RWPE2 (cell line): ENCODE measurements at regions not wholly inside any gene's neighbourhood (a gene's known extent, or its start where the extent isn't known, plus 50 kb on each side); places are given as distances from the start of the nearest gene placed in this dataset.

Experiments used
- ATAC-seq: fragments of 200-7000 bp; cut with Tn5 transposase; 3 replicates; pipeline ENCODE4 v1.9.1; 2021; ENCODE audit warnings: low read depth
- DNase-seq: peaks from one replicate; pipeline ENCODE4 v3.0.0-alpha.2; 2020; ENCODE audit warnings: low spot score
- H3K27ac ChIP-seq: fragments of 450-650 bp; 2 replicates; pipeline ENCODE4 v1.5.1; 2017; ENCODE audit warnings: mild to moderate bottlenecking; ENCODE audit not compliant: poor library complexity, severe bottlenecking
- H3K27me3 ChIP-seq: fragments of 250-450 bp; sonication (Bioruptor Pico); 2 replicates; pipeline ENCODE4 v1.5.1; 2021; ENCODE audit warnings: mild to moderate bottlenecking, moderate library complexity; ENCODE audit not compliant: insufficient read depth, poor library complexity, severe bottlenecking
- H3K36me3 ChIP-seq: fragments of 250-450 bp; sonication (Bioruptor Pico); 2 replicates; pipeline ENCODE4 v1.5.1; 2020; ENCODE audit warnings: low read depth, mild to moderate bottlenecking, moderate library complexity
- H3K4me1 ChIP-seq: fragments of 250-450 bp; sonication (Bioruptor Pico); 2 replicates; pipeline ENCODE4 v1.5.1; 2021; ENCODE audit warnings: mild to moderate bottlenecking, moderate library complexity; ENCODE audit not compliant: insufficient read depth, poor library complexity, severe bottlenecking
- H3K4me3 ChIP-seq: fragments of 250-450 bp; sonication (Bioruptor Pico); 2 replicates; pipeline ENCODE4 v1.5.1; 2021; ENCODE audit warnings: mild to moderate bottlenecking, moderate library complexity; ENCODE audit not compliant: severe bottlenecking
- H3K9me3 ChIP-seq: fragments of 250-450 bp; sonication (Bioruptor Pico); 2 replicates; pipeline ENCODE4 v1.5.1; 2021; ENCODE audit warnings: mild to moderate bottlenecking, moderate library complexity; ENCODE audit not compliant: severe bottlenecking
- TF ChIP-seq, protein P1 (sequence below): fragments of 450-650 bp; IDR thresholded peaks from one replicate; pipeline ENCODE4 v1.5.1; 2017; ENCODE audit warnings: mild to moderate bottlenecking, moderate library complexity; ENCODE audit not compliant: poor library complexity, severe bottlenecking

DNA sequence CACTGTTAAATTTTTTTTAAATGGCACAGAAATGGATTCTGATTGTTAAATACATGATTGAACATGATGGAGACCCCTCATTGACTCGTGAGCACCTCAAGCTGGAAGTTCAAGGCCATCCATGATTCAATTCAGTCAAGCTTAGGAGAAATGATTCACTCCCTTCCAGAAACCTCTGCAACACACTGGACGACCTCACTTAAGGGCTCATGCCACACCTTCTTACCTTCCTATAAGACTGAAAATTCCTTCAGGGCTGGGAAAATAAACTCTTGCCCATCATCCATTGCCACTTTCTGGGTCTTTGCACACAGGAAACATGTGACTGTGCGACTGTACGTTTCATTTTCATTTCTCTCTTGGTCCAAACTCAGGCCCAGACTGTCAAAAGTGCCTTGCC lies 196.4 kb downstream of the TBXT start:
- H3K36me3 ChIP-seq: no peaks in the 10 kb centered on the region
- ATAC-seq: no peak
- no peak overlapping the region for H3K27ac ChIP-seq
- H3K9me3 ChIP-seq: no peaks in the 10 kb centered on the region
- no peak overlapping the region for H3K4me3 ChIP-seq
- TF ChIP-seq, protein P1, sequence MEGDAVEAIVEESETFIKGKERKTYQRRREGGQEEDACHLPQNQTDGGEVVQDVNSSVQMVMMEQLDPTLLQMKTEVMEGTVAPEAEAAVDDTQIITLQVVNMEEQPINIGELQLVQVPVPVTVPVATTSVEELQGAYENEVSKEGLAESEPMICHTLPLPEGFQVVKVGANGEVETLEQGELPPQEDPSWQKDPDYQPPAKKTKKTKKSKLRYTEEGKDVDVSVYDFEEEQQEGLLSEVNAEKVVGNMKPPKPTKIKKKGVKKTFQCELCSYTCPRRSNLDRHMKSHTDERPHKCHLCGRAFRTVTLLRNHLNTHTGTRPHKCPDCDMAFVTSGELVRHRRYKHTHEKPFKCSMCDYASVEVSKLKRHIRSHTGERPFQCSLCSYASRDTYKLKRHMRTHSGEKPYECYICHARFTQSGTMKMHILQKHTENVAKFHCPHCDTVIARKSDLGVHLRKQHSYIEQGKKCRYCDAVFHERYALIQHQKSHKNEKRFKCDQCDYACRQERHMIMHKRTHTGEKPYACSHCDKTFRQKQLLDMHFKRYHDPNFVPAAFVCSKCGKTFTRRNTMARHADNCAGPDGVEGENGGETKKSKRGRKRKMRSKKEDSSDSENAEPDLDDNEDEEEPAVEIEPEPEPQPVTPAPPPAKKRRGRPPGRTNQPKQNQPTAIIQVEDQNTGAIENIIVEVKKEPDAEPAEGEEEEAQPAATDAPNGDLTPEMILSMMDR: no peak
- H3K27me3 ChIP-seq: no peaks in the 10 kb centered on the region
- no peak for DNase-seq
- H3K4me1 ChIP-seq: no peaks in the 10 kb centered on the region

DNA sequence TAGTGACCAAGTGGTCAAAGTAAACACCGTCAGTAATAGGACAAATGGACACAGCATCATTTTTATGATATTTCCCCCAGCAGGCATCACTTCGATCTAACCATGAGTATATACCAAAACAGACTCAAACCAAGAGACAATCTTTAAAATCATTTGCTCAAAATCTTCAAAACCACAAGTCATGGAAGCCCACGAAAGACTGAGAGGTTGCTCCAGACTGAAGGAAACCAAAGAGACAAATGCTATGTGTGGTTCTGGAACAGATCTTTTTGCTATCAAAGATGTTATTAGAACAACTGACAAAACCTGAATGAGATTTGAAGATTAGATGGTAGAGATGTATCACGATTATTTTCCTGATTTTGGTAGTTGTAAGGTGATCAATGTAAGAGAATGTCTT lies 197.7 kb downstream of the TBXT start:
- no peak for ATAC-seq
- Histone ChIP-seq H3K27ac (no peak overlapping the region), H3K9me3 (no peaks in the 10 kb centered on the region), H3K27me3 (no peaks in the 10 kb centered on the region), H3K4me1 (no peaks in the 10 kb centered on the region), H3K4me3 (no peak overlapping the region), H3K36me3 (no peaks in the 10 kb centered on the region)
- no peak for DNase-seq
- TF ChIP-seq, protein P1: no peak

DNA sequence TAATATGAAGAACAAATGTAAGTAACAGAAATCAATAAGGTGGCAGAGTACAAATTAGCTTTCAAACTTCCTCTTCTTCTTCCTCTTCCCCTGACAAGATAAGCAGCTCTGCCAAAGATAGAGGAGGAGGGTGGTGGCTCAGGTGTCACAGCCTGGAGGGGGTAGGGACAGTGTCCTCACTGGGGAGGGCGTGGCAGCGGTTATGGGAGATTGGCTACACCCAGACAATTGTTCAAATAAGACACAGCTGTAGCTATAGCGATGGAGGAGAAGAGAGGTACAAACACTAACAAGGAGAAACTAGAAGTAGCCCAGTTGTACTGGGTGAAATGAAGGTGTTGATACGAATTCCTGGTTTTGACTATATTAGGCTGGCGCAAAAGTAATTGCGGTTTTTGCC lies 198.5 kb downstream of the TBXT start:
- Histone ChIP-seq H3K4me3 (no peak overlapping the region), H3K4me1 (no peaks in the 10 kb centered on the region), H3K27me3 (no peaks in the 10 kb centered on the region), H3K36me3 (no peaks in the 10 kb centered on the region), H3K27ac (no peak overlapping the region), H3K9me3 (no peaks in the 10 kb centered on the region)
- DNase-seq: no peak
- ATAC-seq: no peak
- TF ChIP-seq, protein P1: no peak

DNA sequence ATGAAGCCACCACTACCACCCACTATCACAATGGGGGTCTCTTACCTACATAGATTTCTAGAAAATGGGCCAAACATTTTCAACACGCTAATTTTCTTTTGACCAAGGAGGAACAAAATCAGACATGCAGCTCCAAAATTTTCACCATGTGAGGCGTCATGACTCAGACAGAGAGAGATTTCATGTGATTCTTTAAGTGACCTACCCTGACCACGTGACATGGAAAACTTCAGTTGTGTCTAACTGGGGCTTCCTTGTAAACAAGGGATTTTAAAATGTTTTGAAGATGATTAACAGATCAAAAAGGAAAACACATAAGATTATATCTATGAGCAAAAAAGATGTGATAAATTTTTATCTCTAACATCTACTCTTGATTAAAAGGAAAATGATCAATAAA lies 199.2 kb downstream of the TBXT start:
- H3K27ac ChIP-seq: no peak overlapping the region
- H3K9me3 ChIP-seq: no peaks in the 10 kb centered on the region
- H3K4me1 ChIP-seq: no peaks in the 10 kb centered on the region
- TF ChIP-seq, protein P1: no peak
- no peak for DNase-seq
- no peak overlapping the region for H3K4me3 ChIP-seq
- no peaks in the 10 kb centered on the region for H3K27me3 ChIP-seq
- no peaks in the 10 kb centered on the region for H3K36me3 ChIP-seq
- ATAC-seq: no peak

DNA sequence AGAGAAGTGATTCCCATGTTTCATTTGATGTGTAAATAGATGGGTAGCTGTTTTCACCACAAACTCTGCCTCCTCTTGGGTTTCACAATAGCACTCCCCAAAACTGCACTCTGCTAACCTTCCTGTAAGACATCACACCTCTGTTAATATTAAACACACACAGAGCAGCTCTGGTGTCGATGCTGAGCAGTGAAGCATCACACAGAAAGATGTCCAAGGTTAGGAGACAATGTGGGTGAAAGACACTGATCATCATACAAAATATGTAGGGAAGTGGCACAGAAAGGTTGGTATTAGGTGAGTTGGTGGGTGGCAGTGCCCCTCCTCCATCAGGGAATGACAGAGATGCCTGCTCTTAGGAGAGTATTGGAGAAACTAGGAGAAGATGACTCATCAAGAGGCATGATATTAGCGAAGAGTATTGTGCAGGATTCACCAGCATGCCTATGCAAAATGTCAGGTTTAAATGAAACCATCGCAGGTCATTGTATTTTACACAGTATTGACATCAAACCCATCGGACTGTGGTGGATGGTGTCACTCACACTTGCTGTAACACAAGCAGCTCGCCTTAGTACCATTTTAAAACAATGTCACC lies 199.7 kb downstream of the TBXT start:
- Histone ChIP-seq H3K27me3 (no peaks in the 10 kb centered on the region), H3K4me1 (no peaks in the 10 kb centered on the region), H3K9me3 (no peaks in the 10 kb centered on the region), H3K4me3 (no peak overlapping the region), H3K27ac (no peak overlapping the region), H3K36me3 (no peaks in the 10 kb centered on the region)
- peak; percentile 48; the same call in 1 of the 3 replicates for ATAC-seq
- DNase-seq: no peak
- TF ChIP-seq, protein P1: no peak
